ENCODE measurements at regions not wholly inside any gene's neighbourhood (a gene's known extent, or its start where the extent isn't known, plus 50 kb on each side); places are given as distances from the start of the nearest gene placed in this dataset.
"Not testable (repeated sequence)": the region's sequence is repeated elsewhere in the genome, so short reads cannot be mapped to it uniquely, and the experiment has no call there.

DNA sequence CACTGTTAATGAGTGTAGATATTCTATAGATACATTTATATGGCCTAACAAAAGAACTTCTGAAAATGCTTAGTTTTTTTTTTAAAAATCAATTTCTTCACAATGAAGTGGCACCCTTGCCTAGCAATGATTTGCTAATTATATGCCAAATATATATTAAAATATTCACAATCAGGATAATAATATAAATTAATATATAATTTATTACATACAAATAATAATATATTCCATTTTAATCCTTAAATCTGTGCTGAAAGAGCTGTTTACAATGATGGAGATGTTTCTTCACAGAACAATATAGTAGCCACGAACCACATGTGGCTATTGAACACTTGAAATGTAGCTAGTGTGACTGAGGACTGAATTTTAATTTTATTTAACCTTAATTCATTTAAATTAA is 648.4 kb upstream of the GBE1 start:
- H3K27ac ChIP-seq: no peak overlapping the region
- no peaks in the 10 kb centered on the region for H3K36me3 ChIP-seq
- no peaks in the 10 kb centered on the region for H4K20me1 ChIP-seq
- no peaks in the 10 kb centered on the region for H3K9me3 ChIP-seq
- no peaks in the 10 kb centered on the region for H3K27me3 ChIP-seq
- H3K4me1 ChIP-seq: no peaks in the 10 kb centered on the region
- no peak overlapping the region for H3K4me2 ChIP-seq
- no peak overlapping the region for H3K9ac ChIP-seq
- H3K4me3 ChIP-seq: no peak overlapping the region
- TF ChIP-seq Cebpa-rat (IDR thresholded peaks at IDR 0.05): no peak

- no peaks in the 10 kb centered on the region for H3K27me3 ChIP-seq
- no peak overlapping the region for H3K9ac ChIP-seq
- no peaks in the 10 kb centered on the region for H4K20me1 ChIP-seq
- no peak for TF ChIP-seq Cebpa-rat (IDR thresholded peaks at IDR 0.05)
- H3K4me2 ChIP-seq: no peak overlapping the region
- no peaks in the 10 kb centered on the region for H3K36me3 ChIP-seq
- no peak overlapping the region for H3K4me3 ChIP-seq
- no peaks in the 10 kb centered on the region for H3K4me1 ChIP-seq
- no peak overlapping the region for H3K27ac ChIP-seq
- no peaks in the 10 kb centered on the region for H3K9me3 ChIP-seq
Observed at GRCh38 chr3:82392203-82392775, 630.8 kb upstream of the GBE1 start.

DNA sequence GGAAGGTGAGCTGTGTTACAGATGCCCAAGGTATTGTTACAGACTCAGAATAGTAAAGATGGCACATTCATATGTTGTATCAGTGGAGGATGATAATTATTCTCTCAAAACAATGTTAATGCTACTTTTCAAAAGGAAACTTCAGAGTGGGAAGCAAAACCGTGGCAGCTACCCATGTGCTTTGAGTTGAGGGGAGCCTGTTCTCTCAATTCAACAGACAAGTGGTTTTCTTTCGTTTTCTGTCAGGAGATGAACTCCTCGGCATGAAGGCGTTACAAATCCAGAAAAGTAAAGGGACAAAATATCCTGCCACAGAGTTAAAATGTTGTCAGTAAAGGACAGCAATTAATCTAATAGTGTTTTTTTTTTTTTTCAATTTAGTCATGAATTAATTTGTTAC is 629.4 kb upstream of the GBE1 start:
- Histone ChIP-seq H3K4me3 (no peak overlapping the region), H3K4me1 (no peaks in the 10 kb centered on the region), H3K4me2 (no peak overlapping the region), H4K20me1 (no peaks in the 10 kb centered on the region), H3K36me3 (no peaks in the 10 kb centered on the region), H3K9ac (no peak overlapping the region), H3K27ac (no peak overlapping the region), H3K27me3 (no peaks in the 10 kb centered on the region), H3K9me3 (no peaks in the 10 kb centered on the region)
- no peak for TF ChIP-seq Cebpa-rat (IDR thresholded peaks at IDR 0.05)

DNA sequence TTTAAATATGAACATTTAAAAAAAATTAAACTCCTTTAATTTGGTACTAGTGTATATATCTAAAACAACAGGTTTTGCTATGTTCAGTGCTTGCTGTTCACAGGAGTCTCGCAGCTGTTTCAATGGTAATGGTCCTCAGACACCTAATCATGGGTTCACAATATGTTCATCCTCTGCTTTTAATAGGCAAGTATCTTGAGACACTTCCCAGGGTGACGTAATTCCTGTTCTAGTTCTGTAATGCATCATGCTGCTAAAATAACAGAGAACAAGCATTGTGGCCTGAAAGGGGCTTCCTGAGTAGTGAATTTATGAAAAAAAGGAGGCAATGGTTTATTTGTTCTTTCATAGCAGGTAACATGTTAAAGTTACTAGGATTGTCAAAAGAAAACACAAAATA is 625.2 kb upstream of the GBE1 start:
- H3K27me3 ChIP-seq: no peaks in the 10 kb centered on the region
- H4K20me1 ChIP-seq: no peaks in the 10 kb centered on the region
- H3K4me3 ChIP-seq: no peak overlapping the region
- H3K27ac ChIP-seq: no peak overlapping the region
- no peak overlapping the region for H3K9ac ChIP-seq
- H3K4me1 ChIP-seq: no peaks in the 10 kb centered on the region
- TF ChIP-seq Cebpa-rat (IDR thresholded peaks at IDR 0.05): no peak
- no peaks in the 10 kb centered on the region for H3K9me3 ChIP-seq
- no peak overlapping the region for H3K4me2 ChIP-seq
- no peaks in the 10 kb centered on the region for H3K36me3 ChIP-seq

- Histone ChIP-seq H3K9ac (no peak overlapping the region), H3K27ac (no peak overlapping the region), H3K4me1 (no peaks in the 10 kb centered on the region), H3K27me3 (no peaks in the 10 kb centered on the region), H3K4me2 (no peak overlapping the region), H4K20me1 (no peaks in the 10 kb centered on the region), H3K36me3 (no peaks in the 10 kb centered on the region), H3K4me3 (no peak overlapping the region), H3K9me3 (0 out of 2 replicates have a peak, but pooled peaks cover 5% of the 10 kb centered on the region)
- no peak for TF ChIP-seq Cebpa-rat (IDR thresholded peaks at IDR 0.05)
Observed at GRCh38 chr3:82384181-82384580, 622.7 kb upstream of the GBE1 start.

DNA sequence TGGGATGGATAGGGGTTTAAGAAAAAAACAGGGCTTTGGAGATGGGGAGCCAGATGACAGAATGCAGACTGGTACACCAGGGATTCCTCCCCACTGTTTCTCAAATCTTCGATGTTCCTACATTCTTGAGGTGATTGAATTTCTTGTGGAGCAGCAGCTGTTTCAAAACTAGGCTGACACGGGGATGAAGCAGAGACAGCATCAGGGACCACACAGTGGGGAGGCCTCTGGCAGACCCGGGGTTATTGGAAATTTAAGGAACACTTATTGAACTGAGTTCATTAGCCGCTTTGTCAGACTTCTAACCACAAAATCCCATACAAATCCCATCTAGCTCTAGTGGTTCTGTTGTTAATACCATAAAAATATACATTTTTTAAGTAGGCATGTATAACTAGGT is 621.4 kb upstream of the GBE1 start:
- no peaks in the 10 kb centered on the region for H4K20me1 ChIP-seq
- no peaks in the 10 kb centered on the region for H3K36me3 ChIP-seq
- H3K27ac ChIP-seq: no peak overlapping the region
- no peak overlapping the region for H3K4me2 ChIP-seq
- H3K4me1 ChIP-seq: no peaks in the 10 kb centered on the region
- no peak overlapping the region for H3K4me3 ChIP-seq
- H3K9ac ChIP-seq: no peak overlapping the region
- no peaks in the 10 kb centered on the region for H3K27me3 ChIP-seq
- no peak for TF ChIP-seq Cebpa-rat (IDR thresholded peaks at IDR 0.05)
- peaks cover 19% of the 10 kb centered on the region for H3K9me3 ChIP-seq

- Histone ChIP-seq H3K9ac (no peak overlapping the region), H3K27ac (no peak overlapping the region), H3K9me3 (peaks cover 47% of the 10 kb centered on the region), H3K4me3 (no peak overlapping the region), H3K4me2 (no peak overlapping the region), H3K4me1 (no peaks in the 10 kb centered on the region), H4K20me1 (no peaks in the 10 kb centered on the region), H3K36me3 (no peaks in the 10 kb centered on the region), H3K27me3 (no peaks in the 10 kb centered on the region)
- TF ChIP-seq Cebpa-rat (IDR thresholded peaks at IDR 0.05): no peak
Observed at GRCh38 chr3:82378392-82378791, 616.9 kb upstream of the GBE1 start.

- no peaks in the 10 kb centered on the region for H3K4me1 ChIP-seq
- no peaks in the 10 kb centered on the region for H3K27me3 ChIP-seq
- TF ChIP-seq Cebpa-rat (IDR thresholded peaks at IDR 0.05): no peak
- no peak overlapping the region for H3K27ac ChIP-seq
- H3K9me3 ChIP-seq: peaks cover 47% of the 10 kb centered on the region
- H4K20me1 ChIP-seq: no peaks in the 10 kb centered on the region
- no peaks in the 10 kb centered on the region for H3K36me3 ChIP-seq
- H3K4me3 ChIP-seq: no peak overlapping the region
- no peak overlapping the region for H3K9ac ChIP-seq
- no peak overlapping the region for H3K4me2 ChIP-seq
Observed at GRCh38 chr3:82376883-82377282, 615.4 kb upstream of the GBE1 start.

DNA sequence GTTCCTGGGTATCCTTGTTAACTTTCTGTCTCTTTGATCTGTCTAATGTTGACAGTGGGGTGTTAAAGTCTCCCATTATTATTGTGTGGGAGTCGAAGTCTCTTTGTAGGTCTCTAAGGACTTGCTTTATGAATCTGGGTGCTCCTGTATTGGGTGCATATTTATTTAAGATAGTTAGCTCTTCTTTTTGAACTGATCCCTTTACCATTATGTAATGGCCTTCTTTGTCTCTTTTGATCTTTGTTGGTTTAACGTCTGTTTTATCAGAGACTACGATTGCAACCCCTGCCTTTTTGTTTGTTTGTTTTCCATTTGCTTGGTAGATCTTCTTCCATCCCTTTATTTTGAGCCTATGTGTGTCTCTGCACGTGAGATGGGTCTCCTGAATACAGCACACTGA is 612.4 kb upstream of the GBE1 start:
- H3K9ac ChIP-seq, H4K20me1 ChIP-seq, H3K4me2 ChIP-seq, H3K27ac ChIP-seq, H3K4me3 ChIP-seq, H3K27me3 ChIP-seq, H3K4me1 ChIP-seq, H3K36me3 ChIP-seq: not testable (repeated sequence)
- H3K9me3 ChIP-seq: peaks cover 38% of the 10 kb centered on the region

DNA sequence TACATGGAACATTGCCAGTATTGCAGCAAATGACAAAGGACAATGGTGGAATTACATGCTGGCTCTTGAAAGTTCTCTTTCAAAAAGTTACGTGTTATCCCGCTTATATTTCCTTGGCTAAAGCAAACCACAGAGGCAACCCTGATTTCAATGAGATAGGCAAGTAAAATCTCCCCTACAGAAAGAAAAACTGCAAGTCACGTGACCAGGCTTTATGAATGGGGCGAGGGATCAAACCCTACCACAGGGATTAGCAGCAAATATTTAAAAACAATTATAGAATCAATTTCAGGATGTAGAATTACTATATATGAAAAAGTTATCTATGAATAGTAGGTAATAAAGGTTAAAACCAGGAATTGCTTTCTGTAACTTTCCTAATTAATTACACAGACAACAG is 603.4 kb upstream of the GBE1 start:
- H3K27me3 ChIP-seq: no peaks in the 10 kb centered on the region
- no peak overlapping the region for H3K9ac ChIP-seq
- no peak overlapping the region for H3K27ac ChIP-seq
- H3K36me3 ChIP-seq: no peaks in the 10 kb centered on the region
- no peak overlapping the region for H3K4me3 ChIP-seq
- no peak overlapping the region for H3K4me2 ChIP-seq
- TF ChIP-seq Cebpa-rat (IDR thresholded peaks at IDR 0.05): no peak
- no peaks in the 10 kb centered on the region for H3K4me1 ChIP-seq
- no peaks in the 10 kb centered on the region for H3K9me3 ChIP-seq
- no peaks in the 10 kb centered on the region for H4K20me1 ChIP-seq

DNA sequence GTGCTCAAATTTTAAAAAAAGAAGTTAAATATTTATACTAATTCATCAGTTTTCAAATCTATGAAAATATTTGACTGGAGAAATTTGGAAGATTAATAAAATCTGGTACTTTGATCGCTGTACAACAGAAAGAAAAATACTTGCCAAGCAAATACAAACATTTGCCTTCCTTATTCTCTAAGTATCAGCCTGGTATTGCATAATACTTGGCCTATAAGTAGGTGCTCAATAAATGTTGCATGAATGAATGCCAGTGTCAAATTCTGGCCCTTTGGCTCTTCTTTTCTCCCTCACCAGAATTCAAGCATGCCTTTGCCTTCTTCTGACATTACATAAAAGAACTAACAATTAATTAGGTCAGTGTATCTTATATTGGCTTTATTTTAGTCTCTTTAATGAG is 601.7 kb upstream of the GBE1 start:
- no peaks in the 10 kb centered on the region for H3K27me3 ChIP-seq
- H3K36me3 ChIP-seq: no peaks in the 10 kb centered on the region
- no peak overlapping the region for H3K9ac ChIP-seq
- H3K4me2 ChIP-seq: no peak overlapping the region
- TF ChIP-seq Cebpa-rat (IDR thresholded peaks at IDR 0.05): no peak
- no peak overlapping the region for H3K27ac ChIP-seq
- H3K4me1 ChIP-seq: no peaks in the 10 kb centered on the region
- no peaks in the 10 kb centered on the region for H4K20me1 ChIP-seq
- H3K9me3 ChIP-seq: no peaks in the 10 kb centered on the region
- H3K4me3 ChIP-seq: no peak overlapping the region
